Activated naive CD4-positive, alpha-beta T cell treated with anti-CD3 and anti-CD28 coated beads for 36 hours (primary cell): ENCODE measurements at regions not wholly inside any gene's neighbourhood (a gene's known extent, or its start where the extent isn't known, plus 50 kb on each side); places are given as distances from the start of the nearest gene placed in this dataset.

ENCODE experiments used
- CTCF ChIA-PET: fragments of 350-600 bp; sonication (Branson Sonifier 250); formaldehyde crosslinking; loops from one replicate; lab custom pipeline; 2021; ENCODE audit warnings: antibody characterized with exemption; lab: Charles Lee
- DNase-seq: peaks from one replicate; pipeline ENCODE4 v3.0.0-alpha.2; 2020
- H3K27ac Mint-ChIP-seq: one replicate; pipeline ENCODE4 v1.8.0; 2021; ENCODE audit warnings: mild to moderate bottlenecking, mixed read lengths
- H3K27me3 Mint-ChIP-seq: one replicate; pipeline ENCODE4 v1.8.0; 2021; ENCODE audit warnings: low read depth, mixed read lengths
- H3K36me3 Mint-ChIP-seq: one replicate; pipeline ENCODE4 v1.8.0; 2021; ENCODE audit warnings: low read depth, mixed read lengths
- H3K4me1 Mint-ChIP-seq: one replicate; pipeline ENCODE4 v1.8.0; 2021; ENCODE audit warnings: low read depth, mixed read lengths
- H3K4me3 Mint-ChIP-seq: one replicate; pipeline ENCODE4 v1.8.0; 2021; ENCODE audit warnings: mild to moderate bottlenecking, moderate library complexity, mixed read lengths
- H3K9me3 Mint-ChIP-seq: one replicate; pipeline ENCODE4 v1.8.0; 2021; ENCODE audit warnings: mixed read lengths
- intact Hi-C: fragments of 100-400 bp; cut with micrococcal nuclease; formaldehyde crosslinking; loops from one replicate; pipeline ENCODE4 v1.15.1; 2023

- H3K27ac Mint-ChIP-seq = no peak overlapping the region
- H3K9me3 Mint-ChIP-seq = no peaks in the 10 kb centered on the region
- intact Hi-C loops = no loop called here
- no peak for DNase-seq
- peaks cover 17% of the 10 kb centered on the region for H3K4me1 Mint-ChIP-seq
- peaks cover 7% of the 10 kb centered on the region for H3K27me3 Mint-ChIP-seq
- no peak overlapping the region for H3K4me3 Mint-ChIP-seq
- no peaks in the 10 kb centered on the region for H3K36me3 Mint-ChIP-seq
- CTCF ChIA-PET = no interaction called here
Observed at GRCh38 chr7:17467386-17467945, 169.0 kb downstream of the AHR start.

- Mint-ChIP-seq H3K27ac (no peak overlapping the region), H3K36me3 (no peaks in the 10 kb centered on the region), H3K27me3 (peaks cover 3% of the 10 kb centered on the region), H3K9me3 (no peaks in the 10 kb centered on the region), H3K4me1 (peaks cover 3% of the 10 kb centered on the region), H3K4me3 (no peak overlapping the region)
- intact Hi-C loops = no loop called here
- DNase-seq = no peak
- CTCF ChIA-PET = interaction anchor here (0.7 kb wide), 1 partner anchor 423 kb away, joined by 3 read pairs; no protein-coding TSS in a partner anchor
Observed at GRCh38 chr7:17471325-17471724, 172.9 kb downstream of the AHR start.

- peaks cover 2% of the 10 kb centered on the region for H3K27me3 Mint-ChIP-seq
- H3K36me3 Mint-ChIP-seq = no peaks in the 10 kb centered on the region
- H3K27ac Mint-ChIP-seq = no peak overlapping the region
- H3K9me3 Mint-ChIP-seq = no peaks in the 10 kb centered on the region
- no peak overlapping the region for H3K4me3 Mint-ChIP-seq
- no peaks in the 10 kb centered on the region for H3K4me1 Mint-ChIP-seq
- CTCF ChIA-PET = no interaction called here
- intact Hi-C loops = no loop called here
- DNase-seq = no peak
Observed at GRCh38 chr7:17472518-17472917, 174.1 kb downstream of the AHR start.

GRCh38 chr7:17472939-17473338 lies 174.5 kb downstream of the AHR start:
- Mint-ChIP-seq H3K36me3 (no peaks in the 10 kb centered on the region), H3K9me3 (no peaks in the 10 kb centered on the region), H3K4me3 (no peak overlapping the region), H3K4me1 (no peaks in the 10 kb centered on the region), H3K27ac (no peak overlapping the region), H3K27me3 (peaks cover 2% of the 10 kb centered on the region)
- CTCF ChIA-PET = no interaction called here
- no peak for DNase-seq
- intact Hi-C loops = no loop called here

- H3K27ac Mint-ChIP-seq = no peak overlapping the region
- CTCF ChIA-PET = no interaction called here
Observed at GRCh38 chr7:17474724-17475344, 176.4 kb downstream of the AHR start.

GRCh38 chr7:17477182-17477581 lies 178.7 kb downstream of the AHR start:
- Mint-ChIP-seq H3K4me3 (no peak overlapping the region), H3K27ac (no peak overlapping the region), H3K27me3 (no peaks in the 10 kb centered on the region), H3K36me3 (no peaks in the 10 kb centered on the region), H3K4me1 (no peaks in the 10 kb centered on the region), H3K9me3 (no peaks in the 10 kb centered on the region)
- CTCF ChIA-PET = no interaction called here
- intact Hi-C loops = no loop called here
- no peak for DNase-seq

More at GRCh38 chr7:17474724-17475344, 176.4 kb downstream of the AHR start:
- Mint-ChIP-seq H3K4me3 (no peak overlapping the region), H3K9me3 (no peaks in the 10 kb centered on the region), H3K4me1 (no peaks in the 10 kb centered on the region), H3K36me3 (no peaks in the 10 kb centered on the region), H3K27me3 (no peaks in the 10 kb centered on the region)
- DNase-seq = no peak
- intact Hi-C loops = no loop called here

GRCh38 chr7:17481118-17481517 lies 182.7 kb downstream of the AHR start:
- Mint-ChIP-seq H3K27ac (no peak overlapping the region), H3K4me1 (no peaks in the 10 kb centered on the region), H3K4me3 (no peak overlapping the region), H3K36me3 (no peaks in the 10 kb centered on the region), H3K27me3 (no peaks in the 10 kb centered on the region), H3K9me3 (no peaks in the 10 kb centered on the region)
- intact Hi-C loops = no loop called here
- CTCF ChIA-PET = no interaction called here
- no peak for DNase-seq

- Mint-ChIP-seq H3K36me3 (no peaks in the 10 kb centered on the region), H3K27me3 (no peaks in the 10 kb centered on the region), H3K4me3 (no peak overlapping the region), H3K9me3 (no peaks in the 10 kb centered on the region), H3K27ac (no peak overlapping the region), H3K4me1 (peaks cover 13% of the 10 kb centered on the region)
- no peak for DNase-seq
- intact Hi-C loops = no loop called here
- CTCF ChIA-PET = no interaction called here
Observed at GRCh38 chr7:17485368-17485767, 186.9 kb downstream of the AHR start.

- H3K4me1 Mint-ChIP-seq = peaks cover 18% of the 10 kb centered on the region
- CTCF ChIA-PET = no interaction called here
- no peaks in the 10 kb centered on the region for H3K36me3 Mint-ChIP-seq
- intact Hi-C loops = no loop called here
- no peaks in the 10 kb centered on the region for H3K27me3 Mint-ChIP-seq
- H3K9me3 Mint-ChIP-seq = no peaks in the 10 kb centered on the region
- no peak overlapping the region for H3K27ac Mint-ChIP-seq
- H3K4me3 Mint-ChIP-seq = no peak overlapping the region
- no peak for DNase-seq
Observed at GRCh38 chr7:17485904-17486303, 187.5 kb downstream of the AHR start.

- intact Hi-C loops = no loop called here
- no peak for DNase-seq
- H3K27ac Mint-ChIP-seq = no peak overlapping the region
- no peaks in the 10 kb centered on the region for H3K9me3 Mint-ChIP-seq
- no peaks in the 10 kb centered on the region for H3K36me3 Mint-ChIP-seq
- H3K4me1 Mint-ChIP-seq = peaks cover 22% of the 10 kb centered on the region
- no peaks in the 10 kb centered on the region for H3K27me3 Mint-ChIP-seq
- CTCF ChIA-PET = no interaction called here
- H3K4me3 Mint-ChIP-seq = no peak overlapping the region
Observed at GRCh38 chr7:17486835-17487234, 188.4 kb downstream of the AHR start.

- Mint-ChIP-seq H3K4me1 (peaks cover 24% of the 10 kb centered on the region), H3K4me3 (no peak overlapping the region), H3K27me3 (no peaks in the 10 kb centered on the region), H3K36me3 (no peaks in the 10 kb centered on the region), H3K9me3 (no peaks in the 10 kb centered on the region), H3K27ac (no peak overlapping the region)
- intact Hi-C loops = no loop called here
- no peak for DNase-seq
- CTCF ChIA-PET = no interaction called here
Observed at GRCh38 chr7:17487343-17487742, 188.9 kb downstream of the AHR start.

GRCh38 chr7:17488829-17489228 lies 190.4 kb downstream of the AHR start:
- intact Hi-C loops = no loop called here
- H3K36me3 Mint-ChIP-seq = no peaks in the 10 kb centered on the region
- H3K4me3 Mint-ChIP-seq = no peak overlapping the region
- DNase-seq = no peak
- H3K4me1 Mint-ChIP-seq = peaks cover 28% of the 10 kb centered on the region
- CTCF ChIA-PET = interaction anchor here (0.5 kb wide), 1 partner anchor 340 kb away, joined by 6 read pairs; no protein-coding TSS in a partner anchor
- H3K27me3 Mint-ChIP-seq = no peaks in the 10 kb centered on the region
- no peak overlapping the region for H3K27ac Mint-ChIP-seq
- no peaks in the 10 kb centered on the region for H3K9me3 Mint-ChIP-seq

- no peaks in the 10 kb centered on the region for H3K27me3 Mint-ChIP-seq
- no peak overlapping the region for H3K4me3 Mint-ChIP-seq
- no peak overlapping the region for H3K27ac Mint-ChIP-seq
- CTCF ChIA-PET = interaction anchor here (0.6 to 1.2 kb wide), 2 partner anchors 10 to 152 kb away, joined by 3 to 4 read pairs; no protein-coding TSS in a partner anchor
- no peak for DNase-seq
- H3K4me1 Mint-ChIP-seq = peaks cover 28% of the 10 kb centered on the region
- no peaks in the 10 kb centered on the region for H3K9me3 Mint-ChIP-seq
- no peaks in the 10 kb centered on the region for H3K36me3 Mint-ChIP-seq
- intact Hi-C loops = loop anchor here (5.0 kb wide), 1 partner anchor 258 kb away; no protein-coding TSS in a partner anchor
Observed at GRCh38 chr7:17489961-17490360, 191.5 kb downstream of the AHR start.
